ENCODE measurements at regions not wholly inside any gene's neighbourhood (a gene's known extent, or its start where the extent isn't known, plus 50 kb on each side); places are given as distances from the start of the nearest gene placed in this dataset.

- no peak for TF ChIP-seq CTCF (IDR thresholded peaks at IDR 0.05; ENCODE audit: low read depth, low read length)
- in situ Hi-C loops (cut with HindIII; ENCODE audit: low sequenced_read_pairs) = no loop called here
- no peak overlapping the region for H3K4me3 ChIP-seq (ENCODE audit: low read depth, low read length)
- peak; percentile 74 for DNase-seq (ENCODE audit: low read depth, low spot score)
Observed at GRCh38 chr14:71716041-71716772, 216.0 kb upstream of the RGS6 start.

GRCh38 chr14:71720978-71721624 lies 211.1 kb upstream of the RGS6 start:
- in situ Hi-C loops (cut with HindIII; ENCODE audit: low sequenced_read_pairs) = no loop called here
- peak; percentile 81 for DNase-seq (ENCODE audit: low read depth, low spot score)
- TF ChIP-seq CTCF (IDR thresholded peaks at IDR 0.05; ENCODE audit: low read depth, low read length) = peak; percentile 74
- no peak overlapping the region for H3K4me3 ChIP-seq (ENCODE audit: low read depth, low read length)

DNA sequence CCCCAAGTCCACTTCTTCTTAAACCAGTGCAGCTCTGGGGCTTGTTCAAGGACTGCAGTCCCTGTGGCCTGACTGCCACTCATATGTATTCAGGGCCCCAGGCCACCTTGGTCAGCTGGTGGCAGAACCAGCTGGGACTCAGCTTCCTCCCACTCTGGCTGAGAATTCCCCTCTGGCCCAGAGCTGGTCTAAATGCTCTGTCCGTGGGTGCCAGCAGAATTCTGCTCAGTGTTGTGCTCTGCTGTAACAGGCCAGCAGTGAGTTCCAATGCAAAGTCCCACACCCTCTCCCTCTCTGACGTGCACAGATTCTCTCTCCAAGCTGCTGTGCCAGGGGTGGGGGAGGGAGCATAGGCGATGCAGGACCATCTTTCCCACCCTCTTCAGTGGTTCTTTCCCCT lies 210.4 kb upstream of the RGS6 start:
- in situ Hi-C loops (cut with HindIII; ENCODE audit: low sequenced_read_pairs) = no loop called here
- DNase-seq (ENCODE audit: low read depth, low spot score) = no peak
- TF ChIP-seq CTCF (IDR thresholded peaks at IDR 0.05; ENCODE audit: low read depth, low read length) = no peak
- H3K4me3 ChIP-seq (ENCODE audit: low read depth, low read length) = no peak overlapping the region

DNA sequence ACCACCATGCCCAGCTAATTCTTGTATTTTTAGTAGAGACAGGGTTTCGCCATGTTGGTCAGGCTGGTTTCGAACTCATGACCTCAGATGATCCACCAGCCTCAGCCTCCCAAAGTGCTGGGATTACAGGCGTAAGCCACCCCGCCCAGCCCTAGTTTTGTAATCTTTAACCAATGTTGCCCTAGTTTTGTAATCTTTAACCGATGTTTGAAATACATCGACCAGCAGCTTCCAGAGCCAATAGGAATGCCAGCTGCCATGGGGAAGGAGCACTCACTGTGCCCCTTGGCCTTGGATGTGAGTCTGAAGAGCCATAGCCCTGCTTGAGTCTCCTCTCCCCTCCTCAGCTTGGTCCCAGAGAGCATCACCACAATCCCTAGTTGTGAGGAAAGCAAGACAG lies 209.3 kb upstream of the RGS6 start:
- in situ Hi-C loops (cut with HindIII; ENCODE audit: low sequenced_read_pairs) = no loop called here
- no peak for TF ChIP-seq CTCF (IDR thresholded peaks at IDR 0.05; ENCODE audit: low read depth, low read length)
- DNase-seq (ENCODE audit: low read depth, low spot score) = no peak
- H3K4me3 ChIP-seq (ENCODE audit: low read depth, low read length) = no peak overlapping the region

DNA sequence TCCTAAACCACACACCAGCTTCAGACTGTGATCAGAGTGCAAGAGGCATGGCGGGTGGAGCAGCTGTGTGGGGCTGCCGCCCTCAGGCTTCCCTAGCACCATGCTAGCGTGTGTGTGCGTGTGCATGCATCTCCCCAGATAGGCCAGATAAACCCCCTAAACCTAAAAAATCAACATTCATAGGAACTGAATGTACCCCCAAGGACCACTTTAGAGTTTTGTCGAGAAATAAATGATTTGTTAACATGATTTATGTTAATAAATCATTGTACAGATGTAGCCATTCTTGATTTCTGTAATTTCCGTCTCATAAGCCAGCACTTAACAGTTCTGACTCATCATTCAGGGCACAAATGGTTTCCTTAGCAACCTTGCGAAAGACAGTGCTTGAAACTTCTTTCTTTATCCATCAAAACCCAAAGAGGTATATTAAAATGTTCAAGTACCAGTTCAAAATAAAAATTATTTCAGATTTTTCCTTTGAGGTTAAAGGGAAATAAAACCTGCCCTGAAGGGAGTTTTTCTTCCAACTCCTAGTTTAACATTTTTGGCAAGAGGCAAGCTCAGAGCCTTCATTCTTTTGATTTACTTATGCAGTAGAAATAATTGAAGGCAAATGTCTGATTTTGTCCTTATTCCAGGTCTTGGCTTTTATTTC lies 206.2 kb upstream of the RGS6 start:
- in situ Hi-C loops (cut with HindIII; ENCODE audit: low sequenced_read_pairs) = no loop called here
- DNase-seq (ENCODE audit: low read depth, low spot score) = peak; percentile 80
- TF ChIP-seq CTCF (IDR thresholded peaks at IDR 0.05; ENCODE audit: low read depth, low read length) = no peak
- H3K4me3 ChIP-seq (ENCODE audit: low read depth, low read length) = no peak overlapping the region

DNA sequence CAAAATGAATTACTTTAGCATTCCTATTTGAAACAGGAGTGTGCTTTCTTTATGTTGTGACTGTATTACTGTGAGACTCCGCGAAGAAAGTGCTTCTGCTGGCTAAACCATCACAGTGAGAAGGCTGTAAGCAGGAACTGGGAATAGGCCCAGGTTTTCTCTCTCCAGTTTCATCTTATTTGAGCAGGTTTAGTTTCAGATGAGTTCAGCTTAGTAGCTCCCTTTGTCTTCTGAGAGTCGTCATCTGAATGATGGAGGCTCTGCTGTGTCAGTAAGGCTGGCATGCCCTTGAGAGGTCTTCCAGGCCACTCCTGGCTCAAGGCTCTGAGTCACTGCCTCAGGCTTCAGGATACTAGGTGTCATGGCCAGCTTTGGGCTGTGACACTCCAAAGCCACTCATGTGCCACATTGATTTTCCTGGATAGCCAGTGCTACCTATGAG lies 205.6 kb upstream of the RGS6 start:
- no peak for DNase-seq (ENCODE audit: low read depth, low spot score)
- TF ChIP-seq CTCF (IDR thresholded peaks at IDR 0.05; ENCODE audit: low read depth, low read length) = no peak
- no peak overlapping the region for H3K4me3 ChIP-seq (ENCODE audit: low read depth, low read length)
- in situ Hi-C loops (cut with HindIII; ENCODE audit: low sequenced_read_pairs) = no loop called here

Measured in astrocyte of the spinal cord (primary cell).